HCT116 (cell line): ENCODE measurements at regions not wholly inside any gene's neighbourhood (a gene's known extent, or its start where the extent isn't known, plus 50 kb on each side); places are given as distances from the start of the nearest gene placed in this dataset.
"Not testable (repeated sequence)": the region's sequence is repeated elsewhere in the genome, so short reads cannot be mapped to it uniquely, and the experiment has no call there.

Experiments
- ATAC-seq: fragments of 200-7000 bp; cut with Tn5 transposase; 2 replicates; pipeline ENCODE4 v1.9.1; 2020; ENCODE audit warnings: mild to moderate bottlenecking, moderate library complexity
- BruUV-seq: library from RNA; stranded (reverse); fragments of 400-500 nt; replicated peaks from 2 replicates; lab custom pipeline; 2021; lab: Mats Ljungman, UMichigan
- CTCF ChIA-PET: fragments of 300-600 bp; sonication (Branson Sonifier 250); formaldehyde crosslinking; loops from one replicate; lab custom pipeline; 2021; ENCODE audit warnings: antibody characterized with exemption; lab: Charles Lee
- POLR2A ChIA-PET: fragments of 300-600, 350-600 bp; sonication (Branson Sonifier 250); formaldehyde crosslinking; loops from one replicate; lab custom pipeline; 2021; ENCODE audit warnings: antibody characterized with exemption; lab: Charles Lee
- RAD21 ChIA-PET, 2 experiments: fragments of 300-600 bp; sonication (Branson Sonifier 250); formaldehyde crosslinking; loops; one replicate each; lab custom pipeline; 2023; ENCODE audit warnings: low total read pairs in 2 of 2; ENCODE audit not compliant: uncharacterized antibody in 2 of 2, unreplicated experiment in 2 of 2, low non-redundant PET in 1 of 2; lab: Charles Lee
- DNase-seq: peaks from one replicate; pipeline ENCODE4 v3.0.0-alpha.2; 2010; ENCODE audit warnings: low read depth, low spot score
- H2AFZ ChIP-seq: fragments of 200-600 bp; shearing (Covaris generic), sonication (generic); 2 replicates; pipeline ENCODE4 v1.6.1; 2017; ENCODE audit warnings: low read depth, mixed run types, mixed read lengths, antibody characterized with exemption, low read length; ENCODE audit not compliant: poor library complexity, severe bottlenecking
- H3K27ac ChIP-seq: 2 replicates; pipeline ENCODE4 v1.5.1; 2012; ENCODE audit warnings: low read depth, low read length
- H3K27me3 ChIP-seq: fragments of 200-600 bp; sonication (generic); 2 replicates; pipeline ENCODE4 v1.6.1; 2016; ENCODE audit warnings: mixed run types, low read length, mixed read lengths; ENCODE audit not compliant: insufficient read depth
- H3K36me3 ChIP-seq, 2 experiments: fragments of 200-500 bp in 1 of 2; fragments of 200-600 bp in 1 of 2; sonication (Bioruptor generic) in 1 of 2; sonication (generic) in 1 of 2; 2 replicates each; pipeline versions ENCODE4 v1.5.1 to v1.6.1; 2014 to 2016; ENCODE audit warnings: low read length in 2 of 2, inconsistent platforms in 1 of 2, mixed read lengths in 1 of 2, mixed run types in 1 of 2; ENCODE audit not compliant: insufficient read depth in 2 of 2, control insufficient read depth in 1 of 2
- H3K4me1 ChIP-seq, 2 experiments: fragments of 200-600 bp in 1 of 2; sonication (generic) in 1 of 2; 2 replicates each; pipeline versions ENCODE4 v1.5.1 to v1.6.1; 2012 to 2017; ENCODE audit warnings: low read length in 2 of 2, inconsistent platforms in 1 of 2, mild to moderate bottlenecking in 1 of 2, mixed read lengths in 1 of 2, mixed run types in 1 of 2, moderate library complexity in 1 of 2; ENCODE audit not compliant: insufficient read depth in 2 of 2, control insufficient read depth in 1 of 2
- H3K4me2 ChIP-seq: fragments of 200-600 bp; sonication (generic); 2 replicates; pipeline ENCODE4 v1.6.1; 2017; ENCODE audit warnings: mixed run types, low read length, mixed read lengths
- H3K4me3 ChIP-seq, 2 experiments: fragments of 200-600 bp in 1 of 2; sonication (generic) in 1 of 2; replicated peaks in 1 of 2; 2 replicates each; pipeline ENCODE4 v1.5.1; 2011 to 2016; ENCODE audit warnings: low read length in 2 of 2, control low read depth in 1 of 2, low read depth in 1 of 2, mild to moderate bottlenecking in 1 of 2, mixed read lengths in 1 of 2, mixed run types in 1 of 2
- H3K79me2 ChIP-seq: fragments of 200-600 bp; sonication (generic); 2 replicates; pipeline ENCODE4 v1.6.1; 2017; ENCODE audit warnings: mild to moderate bottlenecking, mixed run types, low read length, moderate library complexity, mixed read lengths; ENCODE audit not compliant: insufficient read depth
- H3K9ac ChIP-seq: fragments of 200-600 bp; sonication (generic); 2 replicates; pipeline ENCODE4 v1.6.1; 2016; ENCODE audit warnings: low read length, mixed read lengths
- H3K9me2 ChIP-seq: fragments of 200-600 bp; sonication (generic), shearing (Covaris generic); 2 replicates; pipeline ENCODE4 v1.6.1; 2017; ENCODE audit warnings: mixed run types, mild to moderate bottlenecking, moderate library complexity; ENCODE audit not compliant: insufficient read depth
- H3K9me3 ChIP-seq, 2 experiments: fragments of 200-500 bp in 1 of 2; fragments of 200-600 bp in 1 of 2; sonication (Bioruptor generic) in 1 of 2; sonication (generic) in 1 of 2; 2 replicates each; pipeline ENCODE4 v1.6.1; 2014 to 2017; ENCODE audit warnings: low read length in 2 of 2, mixed read lengths in 2 of 2, inconsistent platforms in 1 of 2, low read depth in 1 of 2, mild to moderate bottlenecking in 1 of 2, mixed run types in 1 of 2, moderate library complexity in 1 of 2; ENCODE audit not compliant: control insufficient read depth in 1 of 2, insufficient read depth in 1 of 2
- H4K20me1 ChIP-seq: fragments of 200-600 bp; sonication (generic), shearing (Covaris generic); 2 replicates; pipeline ENCODE4 v1.6.1; 2017; ENCODE audit warnings: mixed run types, mild to moderate bottlenecking, moderate library complexity; ENCODE audit not compliant: insufficient read depth
- MAX ChIP-seq: IDR thresholded peaks from 2 replicates; pipeline ENCODE4 v1.6.1; 2012
- SP1 ChIP-seq: IDR thresholded peaks from 2 replicates; pipeline ENCODE4 v1.6.1; 2012; ENCODE audit warnings: low read depth
- intact Hi-C: fragments of 100-400 bp; cut with micrococcal nuclease; formaldehyde crosslinking; loops from 2 replicates; pipeline ENCODE4 v1.10.0; 2022
- TF ChIP-seq, protein P1 (sequence below): IDR thresholded peaks from 2 replicates; pipeline ENCODE4 v1.6.1; 2011; ENCODE audit warnings: mild to moderate bottlenecking, low read length, moderate library complexity; ENCODE audit not compliant: insufficient replicate concordance; ENCODE audit errors: extremely low read depth

DNA sequence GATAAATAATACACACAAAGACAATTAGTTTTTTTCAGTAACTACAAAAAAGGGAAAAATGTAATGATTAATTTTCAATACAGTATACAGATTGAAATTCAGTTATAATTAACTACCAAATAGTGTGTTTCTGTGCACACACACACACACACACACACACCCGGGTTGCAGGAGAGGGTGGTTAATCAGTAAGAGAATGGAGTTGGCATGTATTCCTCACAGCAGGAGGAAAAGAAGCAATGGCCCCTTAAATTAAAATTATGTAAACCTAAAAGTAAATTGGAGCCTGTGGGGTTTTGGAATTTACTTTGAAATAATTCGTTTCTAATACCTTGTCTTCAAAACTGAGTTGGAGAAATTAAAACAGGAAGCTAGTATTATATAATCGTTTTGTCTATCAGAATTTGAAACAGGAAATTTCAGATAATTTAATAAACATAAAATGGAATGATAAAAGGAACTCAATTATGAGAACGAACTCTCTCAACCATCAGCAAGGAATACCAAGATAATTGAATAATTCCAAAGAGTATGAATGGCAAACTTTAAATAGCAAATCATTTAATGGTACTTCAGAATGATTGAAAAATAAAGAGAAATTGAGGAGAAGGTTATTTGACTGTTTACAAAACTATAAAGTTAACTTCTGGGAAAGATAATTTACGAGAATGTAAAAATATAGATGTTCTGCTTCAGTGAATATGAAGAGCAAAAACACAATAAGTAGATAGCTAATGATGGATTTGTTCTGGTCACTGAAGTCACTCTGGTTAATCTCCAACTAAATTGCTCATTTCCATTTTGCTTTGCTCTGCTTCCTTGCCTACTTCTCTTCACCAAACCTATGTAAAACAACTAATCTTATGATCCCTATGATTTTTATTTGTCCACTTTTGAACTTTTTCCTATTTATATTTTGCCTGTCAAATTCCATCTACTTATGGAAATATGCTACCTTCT, 547.9 kb upstream of the ZP4 start:
- no peak overlapping the region for H3K4me3 ChIP-seq
- H3K27me3 ChIP-seq, result no peaks in the 10 kb centered on the region
- no peak overlapping the region for H3K9ac ChIP-seq
- no TSS peak for BruUV-seq
- intact Hi-C loops, result no loop called here
- RAD21 ChIA-PET, result no interaction called here
- no peak overlapping the region for H3K27ac ChIP-seq
- DNase-seq, result no peak
- no peaks in the 10 kb centered on the region for H3K36me3 ChIP-seq
- no peaks in the 10 kb centered on the region for H3K9me2 ChIP-seq
- no peaks in the 10 kb centered on the region for H4K20me1 ChIP-seq
- H3K4me2 ChIP-seq, result no peak overlapping the region
- H3K79me2 ChIP-seq, result no peaks in the 10 kb centered on the region
- CTCF ChIA-PET, result no interaction called here
- no peak overlapping the region for H2AFZ ChIP-seq
- no peak for ATAC-seq
- TF ChIP-seq SP1 (no peak), MAX (no peak)
- TF ChIP-seq, protein P1, sequence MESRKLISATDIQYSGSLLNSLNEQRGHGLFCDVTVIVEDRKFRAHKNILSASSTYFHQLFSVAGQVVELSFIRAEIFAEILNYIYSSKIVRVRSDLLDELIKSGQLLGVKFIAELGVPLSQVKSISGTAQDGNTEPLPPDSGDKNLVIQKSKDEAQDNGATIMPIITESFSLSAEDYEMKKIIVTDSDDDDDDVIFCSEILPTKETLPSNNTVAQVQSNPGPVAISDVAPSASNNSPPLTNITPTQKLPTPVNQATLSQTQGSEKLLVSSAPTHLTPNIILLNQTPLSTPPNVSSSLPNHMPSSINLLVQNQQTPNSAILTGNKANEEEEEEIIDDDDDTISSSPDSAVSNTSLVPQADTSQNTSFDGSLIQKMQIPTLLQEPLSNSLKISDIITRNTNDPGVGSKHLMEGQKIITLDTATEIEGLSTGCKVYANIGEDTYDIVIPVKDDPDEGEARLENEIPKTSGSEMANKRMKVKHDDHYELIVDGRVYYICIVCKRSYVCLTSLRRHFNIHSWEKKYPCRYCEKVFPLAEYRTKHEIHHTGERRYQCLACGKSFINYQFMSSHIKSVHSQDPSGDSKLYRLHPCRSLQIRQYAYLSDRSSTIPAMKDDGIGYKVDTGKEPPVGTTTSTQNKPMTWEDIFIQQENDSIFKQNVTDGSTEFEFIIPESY, result no peak
- TF ChIP-seq, all 23 proteins: peak for 0
- POLR2A ChIA-PET, result no interaction called here
- Histone ChIP-seq H3K4me1 (no peaks in the 10 kb centered on the region), H3K9me3 (peaks cover 10 to 13% of the 10 kb centered on the region in 2 experiments; a peak in 2 of 4 replicates)

DNA sequence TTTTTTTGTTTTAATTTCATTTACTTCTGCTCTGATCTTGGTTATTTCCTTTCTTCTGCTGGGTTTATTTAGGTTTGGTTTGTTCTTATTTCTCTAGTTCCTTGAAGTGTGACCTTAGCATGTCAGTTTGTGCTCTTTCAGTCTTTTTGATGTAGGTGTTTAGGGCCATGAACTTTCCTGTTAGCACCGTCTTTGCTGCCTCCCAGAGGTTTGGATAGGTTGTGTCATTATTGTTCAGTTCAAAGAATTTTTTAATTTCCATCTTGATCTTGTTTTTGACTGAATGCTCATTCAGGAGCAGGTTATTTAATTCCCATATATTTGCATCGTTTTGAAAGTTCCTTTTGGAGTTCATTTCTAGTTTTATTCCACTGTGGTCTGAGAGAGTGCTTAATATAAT, 539.0 kb upstream of the ZP4 start:
- H3K9ac ChIP-seq, H2AFZ ChIP-seq, H3K4me1 ChIP-seq, BruUV-seq, H3K27ac ChIP-seq, H3K9me3 ChIP-seq, H3K4me2 ChIP-seq, H3K36me3 ChIP-seq, H3K4me3 ChIP-seq, H4K20me1 ChIP-seq, CTCF ChIA-PET, POLR2A ChIA-PET, RAD21 ChIA-PET, H3K27me3 ChIP-seq, H3K79me2 ChIP-seq, DNase-seq, intact Hi-C loops, ATAC-seq, H3K9me2 ChIP-seq: not testable (repeated sequence)
